AG08395 (cell line): ENCODE measurements at regions not wholly inside any gene's neighbourhood (a gene's known extent, or its start where the extent isn't known, plus 50 kb on each side); places are given as distances from the start of the nearest gene placed in this dataset.
"Not testable (repeated sequence)": the region's sequence is repeated elsewhere in the genome, so short reads cannot be mapped to it uniquely, and the experiment has no call there.

ENCODE experiments used
- DNase-seq: peaks from one replicate; pipeline ENCODE4 v3.0.0; 2012; ENCODE audit warnings: mixed read lengths, low spot score

- DNase-seq = no peak
Measured at GRCh38 chr10:131818510-131819234, 82.1 kb upstream of the PPP2R2D start.

GRCh38 chr10:131819241-131820072, 81.4 kb upstream of the PPP2R2D start:
- no peak for DNase-seq

DNA sequence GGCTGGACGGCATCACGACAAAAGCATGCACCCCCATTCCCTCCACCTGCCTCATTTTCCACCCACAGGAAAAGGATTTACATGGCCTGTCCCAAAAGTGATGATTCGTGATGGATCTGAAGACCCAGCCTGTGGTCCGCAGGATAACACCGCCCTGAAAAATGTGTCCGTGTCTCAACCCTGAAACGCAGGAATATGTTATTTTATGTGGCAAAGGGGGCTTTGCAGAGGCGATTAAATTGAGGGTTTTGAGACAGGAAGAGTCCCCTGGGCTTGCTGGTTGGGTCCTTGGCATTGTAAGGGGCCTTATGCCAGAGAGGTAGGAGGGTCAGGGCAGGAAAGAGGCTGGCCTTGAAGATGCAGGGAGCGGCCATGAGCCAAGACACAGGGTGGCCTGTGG, 80.2 kb upstream of the PPP2R2D start:
- no peak for DNase-seq

- no peak for DNase-seq
Measured at GRCh38 chr10:131821378-131822012, 79.3 kb upstream of the PPP2R2D start.

- DNase-seq = no peak
Measured at GRCh38 chr10:131822013-131822691, 78.7 kb upstream of the PPP2R2D start.

GRCh38 chr10:131822692-131823245, 78.0 kb upstream of the PPP2R2D start:
- no peak for DNase-seq

DNA sequence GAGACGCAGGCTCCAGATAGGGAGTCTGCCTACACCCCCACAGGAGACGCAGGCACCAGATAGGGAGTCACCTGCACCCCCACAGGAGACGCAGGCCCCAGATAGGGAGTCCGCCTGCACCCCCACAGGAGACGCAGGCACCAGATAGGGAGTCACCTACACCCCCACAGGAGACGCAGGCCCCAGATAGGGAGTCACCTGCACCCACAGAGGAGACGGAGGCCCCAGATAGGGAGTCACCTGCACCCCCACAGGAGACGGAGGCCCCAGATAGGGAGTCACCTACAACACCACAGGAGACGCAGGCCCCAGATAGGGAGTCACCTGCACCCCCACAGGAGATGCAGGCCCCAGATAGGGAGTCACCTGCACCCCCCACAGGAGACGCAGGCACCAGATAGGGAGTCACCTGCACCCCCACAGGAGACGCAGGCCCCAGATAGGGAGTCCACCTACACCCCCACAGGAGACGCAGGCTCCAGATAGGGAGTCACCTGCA, 77.2 kb upstream of the PPP2R2D start:
- DNase-seq = not testable (repeated sequence)

DNA sequence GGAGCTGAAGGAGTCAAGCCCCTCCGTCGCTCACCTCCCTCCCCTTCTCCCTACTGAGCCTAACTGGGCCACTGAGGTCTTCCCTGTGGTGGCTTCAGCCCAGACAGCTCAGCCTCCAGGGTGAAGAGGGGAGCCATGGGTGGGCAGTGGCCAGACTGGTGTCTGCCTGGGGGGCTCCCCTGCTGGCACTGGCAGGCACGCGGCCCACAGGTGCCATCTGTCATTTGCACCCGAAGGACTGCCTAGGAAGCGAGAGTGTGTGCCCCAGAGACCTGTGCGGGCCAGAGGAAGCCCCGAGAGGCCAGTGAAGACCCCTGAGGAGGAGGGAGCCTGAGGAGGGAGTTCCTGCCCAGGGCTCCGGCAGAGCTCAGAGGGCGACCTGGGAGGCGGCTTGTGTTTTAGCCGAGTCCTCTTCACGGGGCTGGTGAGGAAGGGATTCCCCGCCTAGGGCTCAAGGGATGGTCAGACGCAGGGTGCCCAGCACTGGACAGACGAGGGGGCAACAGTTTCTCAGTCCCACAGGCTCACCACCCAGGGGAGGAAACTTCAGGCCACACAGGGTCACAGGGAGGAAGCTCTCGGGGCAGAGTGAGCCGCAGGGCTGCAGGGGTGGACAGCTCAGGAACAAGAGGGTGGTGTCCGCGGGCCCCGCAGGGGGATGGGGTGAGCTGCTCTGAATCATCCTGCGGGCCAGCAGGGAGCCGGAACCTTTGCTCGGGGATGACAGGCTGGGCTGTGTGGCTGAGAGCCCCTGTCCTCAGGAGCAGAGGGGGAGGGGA, 76.2 kb upstream of the PPP2R2D start:
- no peak for DNase-seq

- no peak for DNase-seq
Measured at GRCh38 chr10:131825150-131825848, 75.5 kb upstream of the PPP2R2D start.

- DNase-seq = no peak
Measured at GRCh38 chr10:131825960-131826650, 74.7 kb upstream of the PPP2R2D start.

DNA sequence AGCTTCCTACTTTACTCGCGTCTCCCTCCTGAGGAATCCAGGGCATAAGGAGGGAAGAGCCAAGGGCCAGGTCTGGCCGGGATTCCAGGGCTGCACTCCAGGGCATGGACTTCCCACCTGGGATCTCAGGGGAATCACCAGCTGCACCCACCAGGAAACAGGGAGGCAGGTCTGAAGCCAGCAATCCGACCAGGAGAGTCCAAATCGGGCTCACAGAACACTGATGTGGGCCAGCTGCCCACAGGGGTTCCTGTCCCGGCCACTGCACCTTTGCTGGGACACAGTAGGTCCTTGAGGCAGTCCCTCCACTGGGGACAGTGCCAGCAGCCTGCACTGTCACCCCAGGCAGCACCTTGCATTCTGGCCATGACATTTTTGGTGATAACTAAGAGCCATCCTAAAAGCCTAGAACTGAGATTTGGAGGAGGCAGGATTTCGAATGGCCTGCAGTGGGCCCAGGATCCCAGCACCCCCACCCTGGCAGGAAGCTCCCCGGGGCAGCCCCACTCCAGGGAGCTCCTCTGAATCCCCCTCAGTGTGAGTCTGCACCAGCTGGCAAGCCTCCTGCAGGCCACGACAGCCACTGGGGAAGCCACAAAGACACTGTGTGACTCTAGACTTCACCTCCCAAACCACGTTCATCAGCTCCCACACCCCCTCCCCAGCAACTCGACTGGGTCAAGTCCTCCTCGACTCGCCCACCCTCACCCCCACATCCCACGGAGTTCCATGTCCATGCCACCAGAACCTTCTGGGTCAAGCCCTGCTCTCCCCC, 71.5 kb upstream of the PPP2R2D start:
- no peak for DNase-seq

DNA sequence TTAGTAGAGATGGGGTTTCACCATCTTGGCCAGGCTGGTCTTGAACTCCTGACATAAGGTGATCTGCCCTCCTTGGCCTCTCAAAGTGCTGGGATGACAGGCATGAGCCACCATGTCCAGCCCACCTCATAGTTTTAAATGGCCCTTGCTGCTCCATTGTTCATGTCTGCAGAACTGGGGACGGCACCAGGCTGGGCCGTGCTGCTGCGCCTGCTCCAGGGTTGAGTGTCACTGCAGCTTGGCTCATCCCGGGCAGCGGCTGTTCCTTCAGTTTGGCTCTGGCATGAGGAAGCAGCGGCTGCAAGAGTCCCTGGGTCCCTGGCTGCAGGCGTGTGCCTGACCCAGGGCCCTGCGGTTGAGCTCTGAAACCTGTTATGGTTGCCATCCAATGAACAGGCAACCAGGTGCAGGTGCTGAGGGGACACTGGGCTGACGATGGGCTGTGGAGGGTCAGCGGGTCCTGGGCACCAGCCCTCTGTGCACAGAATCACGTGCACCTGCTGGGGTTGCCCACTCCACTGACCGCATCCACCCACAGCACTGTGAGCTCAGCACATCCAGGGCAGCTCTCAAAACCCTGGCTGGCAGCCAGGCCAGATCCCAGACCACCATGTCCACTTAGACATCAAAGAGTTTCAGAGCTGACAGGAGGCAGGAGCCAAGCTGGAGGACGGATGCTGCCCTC, 70.2 kb upstream of the PPP2R2D start:
- DNase-seq = no peak

DNA sequence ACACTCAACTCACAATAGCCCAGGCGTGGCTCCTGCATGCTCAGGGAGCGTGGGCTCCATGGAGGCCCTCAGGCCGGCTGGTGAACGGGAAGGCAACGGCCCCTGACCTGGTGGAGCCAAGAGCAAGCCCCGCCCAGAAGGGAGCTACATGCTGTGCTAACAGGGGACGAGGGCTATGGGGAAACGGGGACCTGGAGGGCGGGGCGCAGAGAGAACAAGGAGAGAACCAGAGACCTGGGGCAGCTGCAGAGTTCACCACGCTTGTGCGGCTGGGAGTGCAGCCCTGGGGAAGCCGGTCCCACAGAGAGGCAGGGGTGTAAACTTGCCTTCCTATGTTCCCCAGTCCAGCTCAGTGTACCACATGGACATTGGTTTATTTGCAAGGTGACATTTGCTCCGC, 69.2 kb upstream of the PPP2R2D start:
- DNase-seq = no peak

DNA sequence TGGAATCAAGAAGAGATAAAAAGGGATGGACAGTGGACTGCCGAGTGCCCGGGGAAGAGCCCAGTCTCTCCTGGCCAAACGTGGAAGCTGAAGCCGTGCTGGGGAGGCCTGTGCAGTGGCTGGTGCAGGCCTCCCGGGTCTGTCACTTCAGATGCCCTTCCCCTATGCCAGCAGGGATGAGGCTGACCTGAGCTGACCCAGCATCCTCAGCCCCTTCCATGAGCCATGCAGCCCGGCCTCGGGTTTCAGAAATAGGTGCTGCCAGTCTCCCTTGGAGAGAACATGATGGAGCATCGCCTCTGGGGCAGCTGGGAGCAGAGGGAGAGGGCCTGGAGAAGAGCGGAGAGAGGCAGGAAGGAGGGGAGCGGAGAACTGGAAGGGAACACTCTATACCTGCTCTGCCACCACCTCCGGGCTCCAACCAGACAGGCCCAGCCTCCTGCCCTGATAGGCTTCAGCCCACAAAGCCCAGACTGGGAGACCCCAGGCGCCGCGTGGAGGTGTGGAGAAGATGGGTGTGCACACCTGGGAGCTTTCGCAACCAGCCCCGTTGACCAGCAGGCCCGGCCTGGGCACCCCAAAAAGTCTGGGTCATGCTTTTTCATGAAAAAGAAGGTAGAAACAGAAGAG, 68.6 kb upstream of the PPP2R2D start:
- no peak for DNase-seq

DNA sequence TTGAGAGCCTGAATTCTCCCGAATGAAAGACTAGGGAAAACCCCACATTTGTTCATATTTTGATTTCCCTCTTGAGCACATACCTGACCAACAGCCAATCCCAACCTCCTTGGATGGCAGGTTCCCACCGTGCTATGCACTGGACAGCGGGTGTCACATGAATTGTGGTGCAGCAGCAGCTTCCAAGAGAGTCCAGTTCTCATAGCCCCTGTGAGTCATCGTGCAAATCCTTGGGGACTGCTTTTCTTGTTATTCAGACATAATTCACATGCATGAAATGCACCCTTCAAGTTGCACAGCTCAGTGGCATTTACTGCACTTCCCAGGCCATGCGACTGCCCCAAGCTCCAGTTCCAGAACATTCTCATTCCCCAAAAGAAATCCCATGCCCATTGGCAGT, 67.8 kb upstream of the PPP2R2D start:
- DNase-seq = no peak

DNA sequence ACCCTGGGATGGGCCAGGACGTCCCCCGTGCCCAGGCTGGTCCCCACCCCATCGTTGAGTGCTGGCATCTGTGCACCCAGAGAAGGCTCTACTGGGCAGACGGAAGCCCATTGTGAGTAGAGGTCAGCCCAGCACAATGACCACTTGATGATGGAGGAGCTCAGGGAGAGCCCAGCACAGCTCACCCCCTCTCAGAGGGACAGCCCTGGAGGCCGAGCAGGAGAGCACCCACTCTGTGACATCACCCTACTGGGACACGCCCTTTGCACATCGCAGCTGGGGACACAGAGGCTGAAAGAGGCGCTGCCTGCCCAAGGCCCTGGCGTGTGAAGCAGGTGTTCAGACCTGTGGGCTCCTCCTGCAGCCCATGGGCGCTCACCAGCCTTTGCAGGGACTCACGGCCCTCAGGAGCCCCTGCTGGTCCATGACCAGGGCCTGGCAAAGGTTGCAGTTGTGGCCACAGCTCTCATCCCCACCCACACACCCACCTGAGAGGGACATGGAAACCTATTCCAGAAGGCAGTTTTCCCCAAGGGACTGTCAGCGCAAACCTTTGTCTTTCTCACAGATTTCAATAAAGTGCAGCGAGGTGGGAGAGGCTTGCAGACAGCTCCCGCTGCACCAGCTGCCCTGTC, 67.2 kb upstream of the PPP2R2D start:
- DNase-seq = no peak

GRCh38 chr10:131834152-131834810, 66.5 kb upstream of the PPP2R2D start:
- DNase-seq = no peak
